ENCODE measurements at regions not wholly inside any gene's neighbourhood (a gene's known extent, or its start where the extent isn't known, plus 50 kb on each side); places are given as distances from the start of the nearest gene placed in this dataset.
"Not testable (repeated sequence)": the region's sequence is repeated elsewhere in the genome, so short reads cannot be mapped to it uniquely, and the experiment has no call there.

GRCh38 chr3:153226877-153227276 is 64.9 kb downstream of the RAP2B start:
- TF ChIP-seq, protein P1, sequence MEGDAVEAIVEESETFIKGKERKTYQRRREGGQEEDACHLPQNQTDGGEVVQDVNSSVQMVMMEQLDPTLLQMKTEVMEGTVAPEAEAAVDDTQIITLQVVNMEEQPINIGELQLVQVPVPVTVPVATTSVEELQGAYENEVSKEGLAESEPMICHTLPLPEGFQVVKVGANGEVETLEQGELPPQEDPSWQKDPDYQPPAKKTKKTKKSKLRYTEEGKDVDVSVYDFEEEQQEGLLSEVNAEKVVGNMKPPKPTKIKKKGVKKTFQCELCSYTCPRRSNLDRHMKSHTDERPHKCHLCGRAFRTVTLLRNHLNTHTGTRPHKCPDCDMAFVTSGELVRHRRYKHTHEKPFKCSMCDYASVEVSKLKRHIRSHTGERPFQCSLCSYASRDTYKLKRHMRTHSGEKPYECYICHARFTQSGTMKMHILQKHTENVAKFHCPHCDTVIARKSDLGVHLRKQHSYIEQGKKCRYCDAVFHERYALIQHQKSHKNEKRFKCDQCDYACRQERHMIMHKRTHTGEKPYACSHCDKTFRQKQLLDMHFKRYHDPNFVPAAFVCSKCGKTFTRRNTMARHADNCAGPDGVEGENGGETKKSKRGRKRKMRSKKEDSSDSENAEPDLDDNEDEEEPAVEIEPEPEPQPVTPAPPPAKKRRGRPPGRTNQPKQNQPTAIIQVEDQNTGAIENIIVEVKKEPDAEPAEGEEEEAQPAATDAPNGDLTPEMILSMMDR (IDR thresholded peaks at IDR 0.05) = not testable (repeated sequence)
- not testable (repeated sequence) for TF ChIP-seq ZNF423 (CRISPR knock-in tag; IDR thresholded peaks at IDR 0.05); E2F5 (CRISPR knock-in tag; IDR thresholded peaks at IDR 0.05); MXD4 (CRISPR knock-in tag; IDR thresholded peaks at IDR 0.05; ENCODE audit: borderline replicate concordance); NFYB (CRISPR knock-in tag; conservative IDR thresholded peaks at IDR 0.05; ENCODE audit: low read depth); ZNF263 (CRISPR knock-in tag; IDR thresholded peaks at IDR 0.05; ENCODE audit: low read depth); ESRRA (CRISPR knock-in tag; IDR thresholded peaks at IDR 0.05; ENCODE audit: borderline replicate concordance); ZNF416 (CRISPR knock-in tag; IDR thresholded peaks at IDR 0.05); ATF3 (CRISPR knock-in tag; conservative IDR thresholded peaks at IDR 0.05); ZNF512 (CRISPR knock-in tag; IDR thresholded peaks at IDR 0.05; ENCODE audit: borderline replicate concordance); SMAD4 (CRISPR knock-in tag; IDR thresholded peaks at IDR 0.05)

All from WTC11 (cell line).